LNCaP clone FGC (cell line): ENCODE measurements at regions not wholly inside any gene's neighbourhood (a gene's known extent, or its start where the extent isn't known, plus 50 kb on each side); places are given as distances from the start of the nearest gene placed in this dataset.

Source experiments
- DNase-seq: peaks from one replicate; pipeline ENCODE4 v3.0.0-alpha.2; 2011; ENCODE audit warnings: low read depth
- H3K4me3 ChIP-seq: 2 replicates; pipeline ENCODE4 v1.5.1; 2011; ENCODE audit warnings: mild to moderate bottlenecking, low read depth, low read length, control low read depth
- TF ChIP-seq, protein P1 (sequence below): IDR thresholded peaks from 2 replicates; pipeline ENCODE4 v1.5.1; 2012; ENCODE audit warnings: mild to moderate bottlenecking; ENCODE audit not compliant: control insufficient read depth, insufficient read depth; ENCODE audit errors: extremely low read depth

DNA sequence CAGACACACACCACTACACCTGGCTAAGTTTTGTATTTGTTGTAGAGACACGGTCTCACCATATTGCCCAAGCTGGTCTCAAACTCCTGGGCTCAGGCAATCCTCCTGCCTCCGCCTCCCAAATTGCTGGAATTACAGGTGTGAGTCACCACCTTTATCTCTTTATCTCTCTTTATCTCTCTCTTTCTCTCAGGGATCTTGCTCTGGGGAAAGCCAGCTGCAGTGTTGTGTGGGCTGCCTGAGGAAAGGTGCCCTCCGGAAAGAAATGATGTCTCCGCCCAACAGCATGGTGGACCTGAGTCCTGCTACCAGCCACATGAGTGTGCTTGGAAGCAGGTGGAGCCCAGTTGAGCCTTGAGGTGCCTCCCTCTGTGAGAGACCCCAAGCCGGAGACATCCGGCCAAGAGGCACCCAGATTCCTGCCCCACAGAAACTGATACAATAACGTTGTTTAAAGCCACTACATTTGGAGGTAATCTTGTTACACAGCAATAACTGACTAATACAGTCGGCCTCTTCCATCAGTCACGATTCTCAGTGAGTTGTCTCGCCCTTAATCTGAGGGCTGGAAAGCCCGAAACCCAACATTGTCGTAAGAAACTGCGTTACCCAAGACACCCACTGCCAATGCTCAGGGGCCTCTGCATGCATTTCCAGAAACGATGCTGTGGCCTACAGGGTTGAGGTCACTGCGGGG lies 68.0 kb upstream of the RPH3AL start:
- TF ChIP-seq, protein P1, sequence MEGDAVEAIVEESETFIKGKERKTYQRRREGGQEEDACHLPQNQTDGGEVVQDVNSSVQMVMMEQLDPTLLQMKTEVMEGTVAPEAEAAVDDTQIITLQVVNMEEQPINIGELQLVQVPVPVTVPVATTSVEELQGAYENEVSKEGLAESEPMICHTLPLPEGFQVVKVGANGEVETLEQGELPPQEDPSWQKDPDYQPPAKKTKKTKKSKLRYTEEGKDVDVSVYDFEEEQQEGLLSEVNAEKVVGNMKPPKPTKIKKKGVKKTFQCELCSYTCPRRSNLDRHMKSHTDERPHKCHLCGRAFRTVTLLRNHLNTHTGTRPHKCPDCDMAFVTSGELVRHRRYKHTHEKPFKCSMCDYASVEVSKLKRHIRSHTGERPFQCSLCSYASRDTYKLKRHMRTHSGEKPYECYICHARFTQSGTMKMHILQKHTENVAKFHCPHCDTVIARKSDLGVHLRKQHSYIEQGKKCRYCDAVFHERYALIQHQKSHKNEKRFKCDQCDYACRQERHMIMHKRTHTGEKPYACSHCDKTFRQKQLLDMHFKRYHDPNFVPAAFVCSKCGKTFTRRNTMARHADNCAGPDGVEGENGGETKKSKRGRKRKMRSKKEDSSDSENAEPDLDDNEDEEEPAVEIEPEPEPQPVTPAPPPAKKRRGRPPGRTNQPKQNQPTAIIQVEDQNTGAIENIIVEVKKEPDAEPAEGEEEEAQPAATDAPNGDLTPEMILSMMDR, result no peak

DNA sequence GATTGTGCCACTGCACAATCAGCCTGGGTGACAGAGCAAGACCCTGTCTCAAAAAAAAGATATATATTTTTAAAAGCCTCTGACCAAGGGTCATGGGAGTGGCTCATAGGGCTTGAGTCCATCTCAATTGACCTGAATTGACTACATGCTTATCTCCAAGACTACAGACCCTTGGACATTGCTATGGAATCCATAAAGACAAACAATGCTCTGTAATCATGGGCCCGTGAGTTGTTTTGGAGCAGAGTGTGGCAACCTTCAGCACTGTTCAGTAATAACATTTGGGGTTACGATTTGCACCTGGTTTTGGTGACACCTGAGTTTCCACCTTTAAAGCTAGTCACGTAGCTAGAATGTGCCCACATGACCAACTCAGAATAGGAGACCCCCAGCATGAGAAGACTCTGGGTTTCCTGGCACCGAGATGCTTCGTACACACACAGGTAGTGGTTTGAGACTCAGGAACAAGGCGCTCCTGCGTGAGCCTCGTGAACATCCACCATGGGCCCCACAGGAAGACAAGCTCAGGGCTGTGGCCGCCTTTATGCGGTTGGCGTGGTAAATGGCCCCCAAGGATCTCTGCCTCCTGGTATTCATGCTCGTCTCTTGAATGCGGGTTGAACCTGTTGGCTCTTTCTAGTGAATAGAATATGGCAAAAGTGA lies 66.6 kb upstream of the RPH3AL start:
- DNase-seq, result no peak
- H3K4me3 ChIP-seq, result no peak overlapping the region
- TF ChIP-seq, protein P1, result no peak

More for the DNA sequence above, 68.0 kb upstream of the RPH3AL start:
- H3K4me3 ChIP-seq, result no peak overlapping the region
- no peak for DNase-seq

DNA sequence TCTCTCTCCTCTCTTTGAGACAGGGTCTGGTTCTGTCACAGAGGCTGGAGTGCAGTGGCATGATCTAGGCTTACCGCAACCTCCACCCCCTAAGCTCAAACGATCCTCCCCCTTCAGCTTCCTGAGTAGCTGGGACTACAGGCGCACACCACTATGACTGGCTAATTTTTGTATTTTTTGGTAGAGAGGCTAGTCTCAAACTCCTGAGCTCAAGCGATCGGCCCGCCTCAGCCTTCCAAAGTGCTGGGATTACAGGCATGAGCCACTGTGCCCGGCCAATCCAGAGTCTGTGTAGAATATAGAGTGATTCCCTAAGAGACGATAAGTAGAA lies 65.8 kb upstream of the RPH3AL start:
- H3K4me3 ChIP-seq, result no peak overlapping the region
- TF ChIP-seq, protein P1, result no peak
- DNase-seq, result no peak

- H3K4me3 ChIP-seq, result no peak overlapping the region
- TF ChIP-seq, protein P1, result no peak
- no peak for DNase-seq
These were observed 65.2 kb upstream of the RPH3AL start for GRCh38 chr17:417691-418420.

DNA sequence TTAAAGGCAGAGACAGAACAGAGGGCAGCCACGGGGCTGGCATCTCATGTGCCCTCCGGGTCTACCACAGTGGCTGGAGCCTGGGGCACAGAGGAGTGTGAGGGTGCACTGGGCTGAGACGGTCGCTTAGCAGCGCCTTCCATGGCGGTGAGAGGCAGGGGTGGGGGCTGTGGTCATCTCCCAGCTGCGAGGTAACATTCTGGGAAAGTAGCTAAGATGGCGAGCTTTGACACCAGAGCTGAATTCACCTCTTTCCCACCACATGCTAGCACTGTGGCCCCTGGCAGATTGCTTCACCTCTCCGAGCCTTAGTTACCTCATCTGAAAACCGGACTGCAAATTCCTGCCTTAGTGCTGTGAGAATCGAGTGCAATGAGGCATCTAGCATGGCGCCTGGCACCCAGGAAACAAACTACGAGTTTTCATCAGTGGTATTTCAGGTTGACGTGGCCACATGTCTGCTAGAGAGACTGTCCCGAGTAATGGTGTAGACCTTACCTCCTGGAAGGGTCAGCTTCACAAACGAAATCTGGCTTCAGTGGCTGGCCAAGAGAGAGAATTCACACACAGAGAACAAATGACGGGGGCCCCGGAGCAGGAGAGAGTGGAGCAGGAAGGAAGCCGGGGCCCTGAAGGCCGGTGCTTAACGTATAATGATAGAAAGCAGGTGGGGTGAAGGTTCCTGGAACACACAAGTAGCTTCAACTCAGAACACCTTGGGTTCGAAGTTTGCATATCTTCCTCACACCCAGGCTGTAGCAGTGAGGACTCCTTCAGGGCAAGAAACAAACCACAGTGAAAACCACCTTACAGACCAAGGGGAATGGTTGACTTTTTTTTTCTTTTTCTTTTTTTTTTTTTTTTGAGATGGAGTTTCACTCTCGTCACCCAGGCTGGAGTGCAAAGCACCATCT lies 63.9 kb upstream of the RPH3AL start:
- DNase-seq, result no peak
- TF ChIP-seq, protein P1, result no peak
- no peak overlapping the region for H3K4me3 ChIP-seq

DNA sequence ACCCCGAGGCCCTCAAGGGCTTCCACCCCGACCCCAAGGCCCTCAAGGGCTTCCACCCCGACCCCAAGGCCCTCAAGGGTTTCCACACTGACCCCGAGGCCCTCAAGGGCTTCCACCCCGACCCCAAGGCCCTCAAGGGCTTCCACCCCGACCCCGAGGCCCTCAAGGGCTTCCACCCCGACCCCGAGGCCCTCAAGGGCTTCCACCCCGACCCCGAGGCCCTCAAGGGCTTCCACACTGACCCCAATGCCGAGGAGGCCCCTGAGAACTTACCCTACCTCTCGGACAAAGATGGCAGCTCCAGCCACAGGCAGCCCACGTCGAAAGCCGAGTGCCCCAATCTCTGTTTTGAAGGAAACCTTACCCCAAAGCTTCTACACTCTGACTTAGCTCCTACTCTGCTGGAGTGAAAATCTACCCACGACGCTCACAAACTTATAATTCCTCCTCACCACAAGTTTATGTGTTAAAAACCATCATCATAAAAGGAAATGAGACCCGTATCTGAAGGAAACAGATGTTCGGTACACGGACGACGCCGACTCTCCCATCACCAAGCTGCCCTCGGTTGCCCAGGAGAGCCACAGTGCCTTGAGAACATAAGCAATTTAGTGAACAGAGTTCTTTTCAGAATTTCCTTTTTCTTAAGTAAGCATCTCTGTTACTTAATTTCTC lies 61.2 kb upstream of the RPH3AL start:
- H3K4me3 ChIP-seq, result no peak overlapping the region

More for the DNA sequence above, 61.2 kb upstream of the RPH3AL start:
- TF ChIP-seq, protein P1, result no peak
- DNase-seq, result no peak
